ENCODE measurements at regions not wholly inside any gene's neighbourhood (a gene's known extent, or its start where the extent isn't known, plus 50 kb on each side); places are given as distances from the start of the nearest gene placed in this dataset.

- DNase-seq (ENCODE audit: low spot score) = no peak
These were observed 202.5 kb downstream of the TLE3 start for GRCh38 chr15:69895202-69895601.

- DNase-seq (ENCODE audit: low spot score) = no peak
These were observed 201.1 kb downstream of the TLE3 start for GRCh38 chr15:69896606-69897005.

- no peak for DNase-seq (ENCODE audit: low spot score)
These were observed 200.7 kb downstream of the TLE3 start for GRCh38 chr15:69897061-69897460.

- no peak for DNase-seq (ENCODE audit: low spot score)
These were observed 200.1 kb downstream of the TLE3 start for GRCh38 chr15:69897471-69898237.

GRCh38 chr15:69898243-69898642 lies 199.5 kb downstream of the TLE3 start:
- no peak for DNase-seq (ENCODE audit: low spot score)

- DNase-seq (ENCODE audit: low spot score) = no peak
These were observed 195.2 kb downstream of the TLE3 start for GRCh38 chr15:69902414-69903062.

- no peak for DNase-seq (ENCODE audit: low spot score)
These were observed 193.9 kb downstream of the TLE3 start for GRCh38 chr15:69903470-69904469.

GRCh38 chr15:69906256-69907185 lies 191.2 kb downstream of the TLE3 start:
- no peak for DNase-seq (ENCODE audit: low spot score)

- no peak for DNase-seq (ENCODE audit: low spot score)
These were observed 189.7 kb downstream of the TLE3 start for GRCh38 chr15:69908060-69908459.

- no peak for DNase-seq (ENCODE audit: low spot score)
These were observed 188.9 kb downstream of the TLE3 start for GRCh38 chr15:69908590-69909420.

- DNase-seq (ENCODE audit: low spot score) = no peak
These were observed 187.8 kb downstream of the TLE3 start for GRCh38 chr15:69909719-69910444.

- no peak for DNase-seq (ENCODE audit: low spot score)
These were observed 187.2 kb downstream of the TLE3 start for GRCh38 chr15:69910514-69910913.

- DNase-seq (ENCODE audit: low spot score) = no peak
These were observed 185.6 kb downstream of the TLE3 start for GRCh38 chr15:69912116-69912515.

- DNase-seq (ENCODE audit: low spot score) = no peak
These were observed 183.7 kb downstream of the TLE3 start for GRCh38 chr15:69914040-69914439.

- DNase-seq (ENCODE audit: low spot score) = no peak
These were observed 182.8 kb downstream of the TLE3 start for GRCh38 chr15:69914960-69915359.

GRCh38 chr15:69916169-69916785 lies 181.4 kb downstream of the TLE3 start:
- no peak for DNase-seq (ENCODE audit: low spot score)

GRCh38 chr15:69917056-69917455 lies 180.7 kb downstream of the TLE3 start:
- no peak for DNase-seq (ENCODE audit: low spot score)

- DNase-seq (ENCODE audit: low spot score) = no peak
These were observed 177.9 kb downstream of the TLE3 start for GRCh38 chr15:69919816-69920215.

- no peak for DNase-seq (ENCODE audit: low spot score)
These were observed 177.5 kb downstream of the TLE3 start for GRCh38 chr15:69920221-69920620.
